NCI-H146 (cell line): ENCODE measurements at regions not wholly inside any gene's neighbourhood (a gene's known extent, or its start where the extent isn't known, plus 50 kb on each side); places are given as distances from the start of the nearest gene placed in this dataset.
"Not testable (repeated sequence)": the region's sequence is repeated elsewhere in the genome, so short reads cannot be mapped to it uniquely, and the experiment has no call there.

Experiments used
- DNase-seq: peaks from one replicate; lab custom pipeline; 2025; lab: John Stamatoyannopoulos, UW

GRCh38 chr6:132198896-132199295, 202.4 kb downstream of the MOXD1 start:
- no peak for DNase-seq

DNA sequence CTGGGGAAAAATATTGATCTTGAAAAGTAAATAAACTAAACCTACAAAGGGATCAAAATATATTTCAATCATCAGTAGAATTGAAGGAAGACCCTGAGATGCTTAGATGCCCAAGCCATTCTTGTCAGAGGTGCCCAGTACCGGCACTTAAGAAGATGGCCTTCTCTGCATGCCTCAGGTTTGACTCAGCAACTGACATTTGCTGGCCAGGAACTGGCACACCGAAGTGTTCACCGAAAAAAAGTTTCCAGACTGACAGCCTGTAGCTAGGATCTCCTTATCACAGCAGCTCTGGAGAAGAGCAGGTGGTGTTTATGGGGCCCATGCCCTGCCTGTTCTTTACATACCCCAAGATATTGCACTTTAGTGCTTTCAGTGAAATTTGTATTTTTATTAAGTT, 203.2 kb downstream of the MOXD1 start:
- no peak for DNase-seq

DNA sequence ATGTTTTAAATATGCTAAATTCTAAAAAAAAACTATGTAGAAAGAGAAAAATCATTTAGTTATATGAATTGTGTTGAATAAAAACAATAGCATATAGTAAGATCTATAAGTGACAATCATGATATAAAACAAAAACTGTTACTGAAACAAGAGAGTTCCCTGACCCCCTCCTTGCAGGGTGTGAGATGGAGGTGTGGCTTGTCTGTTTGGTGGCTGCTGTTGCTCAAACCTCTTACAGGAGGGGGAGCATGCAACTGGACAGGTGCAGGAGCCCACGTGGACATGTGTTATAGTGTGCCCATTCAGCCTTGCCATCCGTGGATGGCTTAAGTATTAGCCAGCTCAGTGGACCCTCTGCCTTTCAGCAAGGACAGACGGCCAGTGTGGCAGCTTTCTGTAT, 206.7 kb downstream of the MOXD1 start:
- DNase-seq, result no peak

DNA sequence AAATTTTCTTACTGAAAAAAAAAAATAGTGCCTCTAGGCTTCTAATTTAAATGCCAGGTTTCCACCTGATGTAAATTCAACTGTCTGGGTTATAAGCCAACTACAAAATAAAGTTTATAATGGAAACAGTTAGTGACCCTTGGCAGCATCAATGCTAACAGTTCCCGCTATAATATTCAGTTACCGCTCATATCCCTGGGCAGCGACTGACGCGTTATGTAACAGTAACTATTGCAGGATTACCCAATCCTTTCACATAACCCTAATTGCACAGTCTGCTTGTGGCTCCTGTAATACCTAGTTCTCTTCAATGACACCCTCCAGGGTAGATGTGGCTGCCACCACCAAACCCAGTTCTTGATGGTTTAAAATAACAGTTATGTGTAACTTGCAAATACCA, 208.6 kb downstream of the MOXD1 start:
- no peak for DNase-seq

DNA sequence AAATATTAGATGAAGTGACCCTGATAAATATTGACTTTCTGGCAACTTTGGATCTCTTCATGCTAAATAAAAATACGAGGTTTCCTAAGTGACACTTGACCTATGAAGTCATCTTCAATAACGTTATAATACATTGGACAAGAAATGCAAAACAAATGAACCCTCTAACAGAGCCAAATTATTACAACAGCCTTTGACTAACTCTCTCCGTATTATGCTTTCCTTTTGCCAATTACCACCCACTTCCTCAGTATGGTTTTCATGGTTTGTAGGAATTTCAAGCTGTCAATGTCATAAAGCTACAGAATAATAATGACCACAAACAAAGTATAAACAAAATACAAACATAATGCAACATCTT, 210.5 kb downstream of the MOXD1 start:
- no peak for DNase-seq

DNA sequence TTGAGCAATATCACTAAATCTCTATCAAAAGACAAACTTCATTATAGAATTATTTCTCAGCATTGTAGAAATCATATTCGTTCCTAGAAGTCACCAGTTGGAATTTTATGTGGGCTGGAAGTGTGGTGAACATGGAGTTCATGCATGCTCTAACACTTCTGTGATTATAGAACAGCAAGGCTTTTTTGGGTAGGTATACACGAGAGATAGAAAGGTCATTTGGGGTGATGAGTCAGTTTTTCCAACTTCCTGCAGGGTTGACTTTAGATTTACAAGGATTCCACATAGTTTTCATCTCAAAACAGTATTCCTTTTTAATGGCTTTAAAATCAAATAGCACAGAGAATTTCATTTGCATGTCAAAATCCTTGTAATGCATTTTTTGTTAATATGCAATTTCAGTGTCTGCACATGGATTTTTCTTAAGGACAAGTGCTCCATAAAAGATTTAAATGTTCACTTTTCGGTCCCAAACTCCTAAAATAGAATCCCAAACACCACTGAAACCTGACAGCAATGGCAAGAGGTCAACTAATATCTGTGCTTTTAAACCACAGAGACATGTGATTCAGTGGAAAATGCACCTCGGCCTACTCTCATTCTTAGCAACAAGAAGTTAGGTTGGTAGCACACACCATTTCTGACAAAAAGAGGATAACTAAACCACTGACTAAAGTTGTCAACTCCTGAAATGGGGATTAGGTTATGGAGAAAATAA, 211.0 kb downstream of the MOXD1 start:
- DNase-seq, result no peak

DNA sequence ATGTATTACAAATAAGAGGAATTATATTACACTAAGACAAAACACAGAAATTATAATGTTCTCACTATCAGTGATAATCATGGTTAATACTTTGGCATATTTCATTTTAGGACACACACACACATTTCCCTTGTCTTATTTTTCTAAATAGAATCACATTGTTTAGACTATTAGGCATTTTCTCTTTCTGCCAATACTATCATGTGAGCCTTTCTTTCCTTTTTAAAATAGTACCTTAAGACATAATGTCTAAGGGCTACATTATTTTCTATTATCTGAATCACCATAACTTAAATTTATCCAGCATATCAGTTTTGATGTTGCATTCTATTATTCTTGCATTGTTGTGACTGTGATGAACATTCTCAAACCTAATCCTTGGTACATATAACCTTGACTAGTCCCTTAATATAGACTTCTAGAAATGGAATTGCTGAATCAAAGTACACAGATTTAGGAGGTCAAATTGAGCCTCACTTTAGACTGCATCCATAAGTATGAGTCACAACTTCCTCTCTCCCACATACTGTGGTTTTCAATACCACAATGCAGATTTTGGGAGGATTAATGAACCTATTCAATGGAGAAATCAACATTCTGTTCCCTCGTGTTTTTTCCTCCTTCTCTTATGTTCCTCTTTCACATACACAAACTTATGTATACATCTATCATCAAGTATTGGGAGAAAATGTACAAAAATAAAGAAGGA, 212.6 kb downstream of the MOXD1 start:
- no peak for DNase-seq

- no peak for DNase-seq
Observed at GRCh38 chr6:132187816-132188215, 213.5 kb downstream of the MOXD1 start.

DNA sequence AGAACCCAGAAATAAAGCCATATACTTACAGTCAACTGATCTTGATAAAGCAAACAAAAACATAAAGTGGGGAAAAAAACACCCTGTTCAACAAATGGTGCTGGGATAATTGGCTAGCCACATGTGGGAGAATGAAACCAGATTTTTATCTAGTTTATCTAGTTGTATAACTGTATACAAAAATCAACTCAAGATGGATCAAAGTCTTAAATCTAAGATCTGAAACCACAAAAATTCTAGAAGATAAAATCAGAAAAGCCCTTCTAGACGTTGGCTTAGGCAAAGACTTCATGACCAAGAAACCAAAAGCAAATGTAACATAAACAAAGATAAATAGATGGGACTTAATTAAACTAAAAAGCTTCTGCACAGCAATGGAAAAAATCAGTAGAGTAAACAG, 216.3 kb downstream of the MOXD1 start:
- not testable (repeated sequence) for DNase-seq

GRCh38 chr6:132179955-132180354, 221.3 kb downstream of the MOXD1 start:
- no peak for DNase-seq

- DNase-seq, result no peak
Observed at GRCh38 chr6:132174919-132175318, 223.7 kb upstream of the CCN2 start.

- DNase-seq, result no peak
Observed at GRCh38 chr6:132168961-132169360, 217.8 kb upstream of the CCN2 start.

GRCh38 chr6:132167929-132168892, 217.0 kb upstream of the CCN2 start:
- no peak for DNase-seq

GRCh38 chr6:132166526-132167051, 215.4 kb upstream of the CCN2 start:
- no peak for DNase-seq

DNA sequence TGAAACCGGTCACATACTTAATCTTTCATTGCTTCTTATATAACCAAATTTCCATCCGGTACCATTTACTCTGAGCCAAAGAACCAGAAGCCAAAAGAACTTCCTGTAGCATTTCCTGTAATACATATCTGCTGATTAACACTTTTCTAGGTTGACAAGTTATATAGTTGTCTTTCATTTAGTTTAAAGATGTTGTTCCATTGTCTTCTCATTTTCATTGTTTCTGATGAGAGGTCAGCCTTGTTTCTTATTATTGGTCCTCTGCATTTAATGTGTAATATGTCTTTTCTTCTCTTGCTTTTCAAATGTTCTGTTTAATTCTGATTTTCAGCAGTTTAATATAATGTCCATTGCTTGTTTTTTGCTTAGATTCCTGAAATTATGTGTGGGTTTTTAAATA, 214.5 kb upstream of the CCN2 start:
- DNase-seq, result no peak

DNA sequence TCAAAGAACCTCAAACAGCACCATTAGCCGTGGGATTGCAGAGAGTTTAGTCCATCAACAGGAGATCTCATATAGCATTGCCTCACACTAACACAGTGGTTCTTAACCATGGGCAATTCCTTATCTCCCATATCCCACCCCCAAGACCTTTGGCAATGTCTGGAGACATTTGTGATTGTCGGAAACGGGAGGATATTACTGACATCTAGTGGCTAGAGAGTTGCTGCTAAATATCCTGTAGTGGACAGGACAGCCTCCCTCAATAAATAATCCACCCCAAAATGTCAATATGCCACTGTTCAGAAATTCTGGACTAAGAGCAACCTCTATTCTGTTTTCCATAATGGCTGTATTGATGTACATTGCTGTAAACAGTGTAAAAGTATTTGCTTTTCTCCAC, 210.1 kb upstream of the CCN2 start:
- DNase-seq, result peak; percentile 49

DNA sequence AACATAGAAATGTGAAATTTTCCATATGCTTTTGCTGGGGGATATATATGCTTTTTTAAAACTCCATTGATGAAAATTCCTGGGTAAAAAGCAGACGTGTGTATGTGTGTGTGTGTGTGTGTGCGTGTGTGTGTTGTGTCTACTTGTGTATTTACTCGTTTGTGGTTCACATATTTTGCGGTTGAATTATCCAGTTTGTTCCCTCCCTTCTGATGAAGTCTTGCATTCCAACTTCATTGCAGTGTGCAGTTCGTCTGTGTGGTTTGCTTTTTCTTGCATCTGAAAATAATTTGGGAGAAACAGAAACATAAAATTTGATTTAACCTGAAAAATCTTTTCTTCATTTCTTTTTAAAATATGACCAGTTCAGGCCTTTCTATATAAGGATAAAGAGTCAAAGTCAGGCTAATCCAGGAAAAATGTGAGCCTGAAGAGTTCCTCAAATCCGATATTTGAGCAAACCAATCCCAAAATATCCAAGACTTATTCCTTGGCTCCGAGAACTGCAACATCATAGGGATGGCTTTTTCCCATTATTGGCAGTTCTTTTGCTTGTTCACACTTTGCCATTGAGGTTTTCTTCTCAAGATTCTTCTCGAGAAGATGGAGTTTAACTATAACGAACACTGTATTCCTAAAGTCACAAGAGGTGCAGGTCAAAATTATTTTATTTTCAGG, 202.2 kb upstream of the CCN2 start:
- DNase-seq, result no peak

- no peak for DNase-seq
Observed at GRCh38 chr6:132147530-132148011, 196.4 kb upstream of the CCN2 start.

DNA sequence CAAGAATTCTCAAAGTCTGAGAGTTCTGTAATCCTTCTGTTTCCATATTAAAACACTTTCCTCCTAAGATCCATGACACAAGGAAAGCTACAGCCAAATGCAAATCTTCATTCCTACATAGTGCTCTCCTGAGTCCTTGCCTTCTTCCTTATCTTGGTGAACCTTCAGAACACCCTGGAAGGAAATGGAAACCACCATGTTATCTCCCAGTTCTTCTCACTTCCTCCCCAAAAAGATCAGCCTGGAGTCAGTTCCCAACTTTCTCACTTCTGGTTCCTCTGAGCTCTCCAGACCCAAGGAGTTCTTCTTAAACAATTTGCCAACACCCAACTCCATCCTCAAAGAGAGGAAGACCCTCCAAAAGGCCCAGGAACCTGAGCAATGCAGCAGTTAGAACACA, 193.3 kb upstream of the CCN2 start:
- no peak for DNase-seq

DNA sequence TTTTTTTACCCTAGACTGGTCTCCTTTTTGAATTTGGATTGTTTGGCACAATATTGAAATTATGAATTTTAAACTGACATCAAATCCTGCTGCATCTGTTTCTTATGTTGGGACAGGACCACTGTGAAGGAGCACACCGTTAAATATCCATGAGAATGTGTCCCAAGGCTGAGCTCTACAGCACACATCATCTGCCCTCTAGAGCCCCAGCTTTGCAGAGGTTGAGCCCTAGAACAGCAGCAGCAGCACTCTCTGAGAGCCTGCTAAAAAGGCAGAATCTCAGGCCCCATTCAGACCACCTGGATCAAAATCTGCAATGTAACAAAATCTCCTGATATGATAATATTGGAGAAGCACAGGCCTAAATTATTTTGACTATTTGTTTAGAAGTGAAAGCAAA, 192.1 kb upstream of the CCN2 start:
- no peak for DNase-seq

DNA sequence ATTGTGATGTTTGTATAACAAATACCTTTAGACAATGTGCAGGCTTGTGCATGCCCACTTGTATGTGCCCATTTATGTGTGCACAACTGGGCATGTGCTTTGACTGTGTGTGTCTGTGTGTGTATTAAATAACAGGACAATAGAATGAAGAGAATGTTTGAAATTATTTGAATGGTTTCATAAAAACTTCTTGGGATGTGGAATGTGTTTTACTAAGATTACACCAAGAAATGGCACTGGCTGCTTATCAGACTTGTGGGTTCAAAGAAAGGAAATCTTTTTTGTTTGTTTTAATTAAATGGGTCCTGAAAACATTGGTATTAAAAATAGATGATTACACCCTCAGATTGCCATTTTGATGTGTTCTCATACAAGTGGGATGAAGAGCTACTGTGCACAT, 191.6 kb upstream of the CCN2 start:
- DNase-seq, result no peak

DNA sequence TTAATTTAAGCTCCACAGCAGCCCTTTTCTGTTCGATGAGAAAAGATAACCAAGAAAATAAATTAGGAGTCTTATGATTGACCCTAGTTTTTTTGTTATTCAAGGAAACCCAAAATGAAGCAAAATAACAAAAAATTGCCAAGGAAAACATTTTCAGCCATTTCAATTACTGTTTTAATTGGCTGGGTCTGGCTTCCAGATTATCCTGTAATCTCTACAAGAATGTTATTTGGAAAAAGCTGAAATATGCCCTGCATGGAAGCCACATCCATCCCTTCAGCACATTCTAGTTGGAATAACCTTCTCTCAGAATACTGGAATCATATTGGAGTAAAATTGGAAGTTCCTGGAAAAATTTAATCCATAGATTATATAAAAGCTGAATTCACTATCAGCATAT, 191.1 kb upstream of the CCN2 start:
- no peak for DNase-seq
